SK-N-SH treated with all-trans-retinoic acid at 6 μM for 48 hours (cell line): ENCODE measurements at regions not wholly inside any gene's neighbourhood (a gene's known extent, or its start where the extent isn't known, plus 50 kb on each side); places are given as distances from the start of the nearest gene placed in this dataset.

Experiments used
- ATAC-seq: fragments of 200-7000 bp; cut with Tn5 transposase; 3 replicates; pipeline ENCODE4 v1.9.1; 2020; ENCODE audit warnings: mild to moderate bottlenecking, moderate library complexity
- ARNTL ChIP-seq: fragments of 450-650 bp; formaldehyde crosslinking; IDR thresholded peaks from 2 replicates; pipeline ENCODE4 v1.5.0; 2020; ENCODE audit warnings: low read depth, mild to moderate bottlenecking, moderate library complexity, borderline replicate concordance
- BACH2 ChIP-seq: fragments of 250-450 bp; sonication (Bioruptor Pico); IDR thresholded peaks from 2 replicates; pipeline ENCODE4 v1.9.0; 2021; ENCODE audit warnings: mild to moderate bottlenecking, borderline replicate concordance
- CREB5 ChIP-seq: fragments of 250-450 bp; sonication (Bioruptor Pico); IDR thresholded peaks from 2 replicates; pipeline ENCODE4 v1.5.1; 2020; ENCODE audit warnings: low read depth, mild to moderate bottlenecking, moderate library complexity
- CSDC2 ChIP-seq: fragments of 250-450 bp; sonication (Bioruptor Pico); IDR thresholded peaks from 2 replicates; pipeline ENCODE4 v1.5.0; 2020; ENCODE audit warnings: mild to moderate bottlenecking, moderate library complexity
- CSRNP3 ChIP-seq: fragments of 250-450 bp; sonication (Bioruptor Pico); IDR thresholded peaks from 2 replicates; pipeline ENCODE4 v1.5.1; 2021; ENCODE audit warnings: mild to moderate bottlenecking, moderate library complexity
- ESRRG ChIP-seq: fragments of 250-450 bp; sonication (Bioruptor Pico); IDR thresholded peaks from 2 replicates; pipeline ENCODE4 v1.6.1; 2021; ENCODE audit warnings: mild to moderate bottlenecking
- GLIS3 ChIP-seq: fragments of 250-450 bp; sonication (Bioruptor Pico); IDR thresholded peaks from 2 replicates; pipeline ENCODE4 v1.5.0; 2020; ENCODE audit warnings: mild to moderate bottlenecking, moderate library complexity
- ISL1 ChIP-seq: fragments of 250-450 bp; sonication (Bioruptor Pico); IDR thresholded peaks from 2 replicates; pipeline ENCODE4 v2.1.2; 2022; ENCODE audit warnings: mild to moderate bottlenecking, moderate library complexity
- OSR1 ChIP-seq: fragments of 250-450 bp; sonication (Bioruptor Pico); IDR thresholded peaks from 2 replicates; pipeline ENCODE4 v1.8.0; 2022; ENCODE audit warnings: moderate library complexity, mild to moderate bottlenecking, inconsistent platforms
- POU6F1 ChIP-seq: fragments of 250-450 bp; sonication (Bioruptor Pico); IDR thresholded peaks from 2 replicates; pipeline ENCODE4 v1.8.0; 2021; ENCODE audit warnings: low read depth, mild to moderate bottlenecking, moderate library complexity, borderline replicate concordance
- PPARA ChIP-seq: fragments of 250-450 bp; sonication (Bioruptor Pico); IDR thresholded peaks from 2 replicates; pipeline ENCODE4 v1.5.0; 2020; ENCODE audit warnings: mild to moderate bottlenecking, borderline replicate concordance
- RARB ChIP-seq: fragments of 250-450 bp; sonication (Bioruptor Pico); IDR thresholded peaks from 2 replicates; pipeline ENCODE4 v1.8.0; 2021; ENCODE audit warnings: mild to moderate bottlenecking, moderate library complexity
- SNAI2 ChIP-seq: fragments of 250-450 bp; sonication (Bioruptor Pico); IDR thresholded peaks from 2 replicates; pipeline ENCODE4 v1.5.0; 2020; ENCODE audit warnings: mild to moderate bottlenecking, moderate library complexity
- TCF4 ChIP-seq: fragments of 250-450 bp; sonication (Bioruptor Pico); IDR thresholded peaks from 2 replicates; pipeline ENCODE4 v1.8.0; 2021; ENCODE audit warnings: mild to moderate bottlenecking, moderate library complexity, borderline replicate concordance
- TOX ChIP-seq: fragments of 250-450 bp; sonication (Bioruptor Pico); IDR thresholded peaks from 2 replicates; pipeline ENCODE4 v1.8.0; 2021; ENCODE audit warnings: mild to moderate bottlenecking, moderate library complexity, borderline replicate concordance
- ZC3H10 ChIP-seq: fragments of 250-450 bp; sonication (Bioruptor Pico); IDR thresholded peaks from 2 replicates; pipeline ENCODE4 v1.5.1; 2021; ENCODE audit warnings: mild to moderate bottlenecking, moderate library complexity
- ZFP30 ChIP-seq: fragments of 450-650 bp; formaldehyde crosslinking; IDR thresholded peaks from 2 replicates; pipeline ENCODE4 v1.5.0; 2022; ENCODE audit warnings: mild to moderate bottlenecking, moderate library complexity
- ZNF565 ChIP-seq: fragments of 450-650 bp; formaldehyde crosslinking; conservative IDR thresholded peaks from 2 replicates; pipeline ENCODE4 v1.5.0; 2020; ENCODE audit warnings: low read depth, mild to moderate bottlenecking, moderate library complexity
- ZNF70 ChIP-seq: fragments of 450-650 bp; formaldehyde crosslinking; IDR thresholded peaks from 2 replicates; pipeline ENCODE4 v1.5.0; 2020; ENCODE audit warnings: mild to moderate bottlenecking, moderate library complexity
- ZNF8 ChIP-seq: fragments of 450-650 bp; formaldehyde crosslinking; IDR thresholded peaks from 2 replicates; pipeline ENCODE4 v1.5.0; 2020; ENCODE audit warnings: mild to moderate bottlenecking, moderate library complexity

GRCh38 chr13:22402682-22403081 is 731.8 kb downstream of the FGF9 start:
- ATAC-seq = no peak
- no peak for TF ChIP-seq BACH2 (CRISPR knock-in tag)

GRCh38 chr13:22403144-22403543 is 732.3 kb downstream of the FGF9 start:
- TF ChIP-seq ESRRG (CRISPR knock-in tag) = no peak
- TF ChIP-seq SNAI2 (CRISPR knock-in tag) = no peak
- TF ChIP-seq ZNF70 (CRISPR knock-in tag) = no peak
- no peak for TF ChIP-seq OSR1 (CRISPR knock-in tag)
- no peak for TF ChIP-seq GLIS3
- TF ChIP-seq ZFP30 (CRISPR knock-in tag) = no peak
- no peak for ATAC-seq

- TF ChIP-seq SNAI2 (CRISPR knock-in tag) = no peak
- TF ChIP-seq OSR1 (CRISPR knock-in tag) = no peak
- TF ChIP-seq ESRRG (CRISPR knock-in tag) = no peak
- TF ChIP-seq RARB (CRISPR knock-in tag) = no peak
- TF ChIP-seq CSRNP3 (CRISPR knock-in tag) = no peak
- TF ChIP-seq, all 23 proteins: peak for 0
- no peak for ATAC-seq
Measured at GRCh38 chr13:22405891-22406290, 735.0 kb downstream of the FGF9 start.

- TF ChIP-seq ARNTL (CRISPR knock-in tag) (no peak), CSDC2 (CRISPR knock-in tag) (no peak), ISL1 (CRISPR knock-in tag) (no peak), ZNF565 (CRISPR knock-in tag) (no peak), TOX (CRISPR knock-in tag) (no peak; the same call in 1 of the 2 replicates), CREB5 (CRISPR knock-in tag) (no peak), GLIS3 (no peak), TCF4 (CRISPR knock-in tag) (no peak), ZNF70 (CRISPR knock-in tag) (no peak)
- no peak for ATAC-seq
Measured at GRCh38 chr13:22412452-22412851, 741.6 kb downstream of the FGF9 start.

GRCh38 chr13:22422023-22422422 is 751.1 kb downstream of the FGF9 start:
- TF ChIP-seq CREB5 (CRISPR knock-in tag) (no peak), PPARA (CRISPR knock-in tag) (no peak), ZNF565 (CRISPR knock-in tag) (no peak), RARB (CRISPR knock-in tag) (no peak), TOX (CRISPR knock-in tag) (no peak), ISL1 (CRISPR knock-in tag) (no peak), POU6F1 (no peak), BACH2 (CRISPR knock-in tag) (no peak), ZNF8 (no peak), CSRNP3 (CRISPR knock-in tag) (no peak), ZC3H10 (CRISPR knock-in tag) (no peak), ESRRG (CRISPR knock-in tag) (no peak), CSDC2 (CRISPR knock-in tag) (no peak), ARNTL (CRISPR knock-in tag) (no peak), ZFP30 (CRISPR knock-in tag) (no peak)
- TF ChIP-seq, all 23 proteins: peak for 0
- ATAC-seq = no peak
